ENCODE measurements at regions not wholly inside any gene's neighbourhood (a gene's known extent, or its start where the extent isn't known, plus 50 kb on each side); places are given as distances from the start of the nearest gene placed in this dataset.
A peak's percentile ranks its signal among the peaks of the same experiment; 100 is the strongest.
"Not testable (repeated sequence)": the region's sequence is repeated elsewhere in the genome, so short reads cannot be mapped to it uniquely, and the experiment has no call there.

DNA sequence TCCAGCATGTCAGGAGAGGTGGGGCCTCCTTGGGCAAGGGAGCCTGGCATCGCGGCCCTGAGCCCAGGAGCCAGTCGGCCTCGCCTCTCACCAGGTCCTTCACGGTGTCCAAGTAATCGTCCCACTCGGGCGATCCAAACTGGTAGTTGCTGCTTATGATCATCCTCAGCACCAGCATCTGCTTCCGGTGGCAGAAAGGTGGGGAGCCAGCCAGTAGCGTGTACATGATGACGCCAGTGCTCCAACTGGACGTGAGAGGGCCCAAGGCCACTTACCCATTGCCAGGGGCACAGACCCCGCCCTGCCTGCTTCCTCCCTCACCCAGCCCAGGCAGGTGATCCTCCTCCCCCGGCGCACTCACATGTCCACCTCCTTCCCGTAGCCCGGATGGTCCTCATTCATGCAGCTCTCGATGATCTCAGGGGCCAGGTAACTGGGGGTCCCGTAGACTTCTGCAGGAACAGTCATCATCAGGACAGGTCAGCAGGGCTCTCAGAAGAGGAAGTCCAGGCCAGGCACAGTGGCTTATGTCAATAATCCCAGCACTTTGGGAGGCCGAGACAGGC is 214.7 kb downstream of the OR4C45 start:
- DNase-seq, result no peak

DNA sequence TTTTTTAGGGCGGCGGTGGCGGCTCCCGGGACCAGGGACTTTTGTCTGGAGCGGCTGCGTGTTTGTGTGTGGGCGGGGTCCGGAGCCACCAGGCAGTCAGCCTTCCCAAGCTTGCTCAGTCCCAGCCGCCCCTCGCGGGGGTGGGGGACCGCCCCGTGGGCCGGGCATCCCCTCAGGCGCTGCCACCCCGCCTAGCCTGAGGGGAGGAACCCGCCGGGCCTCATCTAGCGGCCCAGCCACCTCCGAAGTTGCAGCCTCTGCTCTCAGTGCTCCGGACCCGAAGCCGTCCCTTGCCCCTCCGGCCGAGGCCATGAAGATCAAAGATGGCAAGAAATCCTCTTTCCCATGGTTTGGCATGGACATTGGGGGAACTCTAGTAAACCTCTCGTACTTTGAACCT is 235.2 kb downstream of the OR4C45 start:
- no peak for DNase-seq

DNA sequence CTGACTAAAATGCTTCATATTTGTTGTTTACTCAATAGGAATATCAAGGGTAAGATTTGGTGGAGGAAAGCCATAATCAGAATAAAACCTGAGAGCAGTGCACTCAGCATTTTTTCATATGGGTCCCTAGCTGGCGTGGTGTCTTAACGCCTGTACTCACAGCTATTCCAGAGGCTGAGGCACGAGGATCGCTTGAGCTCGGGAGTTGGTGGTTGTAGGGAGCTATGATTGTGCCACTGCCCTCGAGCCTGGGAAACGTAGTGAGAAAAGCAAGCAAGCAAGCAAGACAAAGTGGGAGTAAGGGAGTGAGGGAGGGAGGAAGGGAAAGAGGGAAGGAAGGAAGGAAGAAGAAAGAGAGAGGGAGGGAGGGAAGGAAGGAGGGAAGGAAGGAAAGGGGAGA is 242.5 kb downstream of the OR4C45 start:
- DNase-seq, result no peak

DNA sequence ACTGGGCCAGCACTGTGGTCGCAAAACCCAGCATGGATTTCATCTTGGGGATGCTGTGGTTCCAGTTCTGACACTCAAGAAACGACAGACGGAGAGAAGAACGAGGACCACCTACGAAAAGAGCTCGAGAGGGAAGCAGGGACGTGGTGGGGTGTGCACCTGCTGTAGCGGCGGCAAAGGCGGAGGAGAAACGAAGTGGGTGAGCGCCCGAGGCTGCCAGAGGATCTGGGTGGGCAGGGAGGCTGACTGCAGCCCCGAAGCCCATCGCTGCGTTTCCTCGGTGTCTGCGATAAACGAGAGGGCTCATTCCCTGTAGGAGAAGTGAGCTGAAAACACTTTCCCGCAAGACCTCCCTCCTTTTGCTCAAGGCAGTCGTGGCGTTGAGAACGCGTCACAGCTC is 246.1 kb downstream of the OR4C45 start:
- no peak for DNase-seq

DNA sequence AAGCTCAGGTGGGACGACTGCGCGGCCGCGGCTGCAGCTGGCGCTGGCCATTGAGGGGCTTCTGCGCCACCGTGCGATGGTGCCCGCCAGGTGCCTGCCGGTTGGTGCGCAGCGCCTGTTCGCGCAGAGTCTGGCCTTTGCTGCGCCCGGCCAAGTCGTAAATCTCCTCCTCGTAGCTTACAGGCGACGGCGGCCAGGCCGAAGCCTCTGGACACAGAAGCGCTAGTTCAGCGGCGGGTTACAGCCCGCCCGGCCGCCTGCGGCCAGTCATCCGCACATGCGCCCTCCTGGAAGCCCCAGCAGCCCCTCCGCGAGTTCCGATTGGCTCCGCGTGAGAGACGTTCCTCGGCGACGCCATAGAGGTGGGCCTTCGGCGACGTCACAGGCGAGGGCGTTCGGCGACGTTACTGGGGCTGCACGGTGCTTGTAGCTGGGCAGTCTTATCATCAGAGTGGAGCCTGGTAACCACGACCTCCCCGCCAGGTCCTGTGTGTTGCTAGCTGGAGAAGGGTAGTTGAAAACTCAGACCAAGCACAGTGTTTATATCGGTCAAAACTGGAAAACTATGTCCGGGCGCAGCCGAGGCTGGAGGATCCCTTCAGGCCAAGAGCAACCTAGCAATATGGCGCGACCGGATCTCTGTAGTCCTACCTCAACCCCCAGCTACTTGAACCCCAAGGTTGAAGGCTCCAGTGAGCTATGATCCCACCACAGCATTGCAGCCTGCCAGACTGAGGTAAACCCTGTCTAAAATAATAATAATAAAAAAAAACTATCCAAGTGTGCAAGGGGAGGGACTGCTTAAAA is 265.7 kb downstream of the OR4C45 start:
- DNase-seq, result peak in 1 of 5 experiments; percentile 1

DNA sequence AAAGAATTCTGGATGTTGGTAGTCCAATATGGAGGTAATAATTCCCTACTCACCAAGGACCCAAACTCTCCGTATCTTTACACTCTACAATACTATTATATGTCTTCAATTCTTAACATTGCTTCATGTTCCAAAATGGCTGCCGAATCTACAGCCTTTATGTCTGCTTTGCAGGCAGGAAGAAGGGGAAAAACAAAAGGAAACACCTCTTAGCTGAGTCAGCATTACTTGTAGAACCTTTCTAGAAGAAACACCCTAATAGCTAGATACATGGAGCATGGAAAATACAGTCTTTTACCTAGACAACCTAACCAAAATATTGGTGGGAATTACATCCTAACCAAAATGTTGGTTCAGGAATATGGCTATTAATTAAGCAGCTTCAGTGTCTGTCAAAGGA is 298.0 kb downstream of the OR4C45 start:
- DNase-seq, result not testable (repeated sequence)

DNA sequence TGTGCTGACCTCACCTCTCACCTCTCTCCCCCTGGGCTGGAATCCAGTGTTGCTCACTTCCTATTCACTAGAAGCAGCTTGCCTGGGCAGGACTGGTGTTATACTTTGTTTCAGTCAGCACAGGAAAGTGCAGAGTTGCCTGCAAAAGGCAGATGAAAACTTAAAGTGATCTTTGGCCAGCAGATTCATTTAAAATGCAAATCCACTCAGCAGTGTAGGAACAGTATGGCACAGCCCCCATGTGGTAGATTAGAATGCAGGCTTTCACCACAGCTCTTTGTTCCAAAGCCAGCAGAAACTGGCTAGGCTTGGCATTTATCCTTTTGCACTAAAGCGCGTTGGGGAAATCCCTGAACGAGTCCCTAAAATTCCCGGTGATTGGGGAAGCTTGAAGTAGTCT is 301.2 kb downstream of the OR4C45 start:
- DNase-seq, result no peak

DNA sequence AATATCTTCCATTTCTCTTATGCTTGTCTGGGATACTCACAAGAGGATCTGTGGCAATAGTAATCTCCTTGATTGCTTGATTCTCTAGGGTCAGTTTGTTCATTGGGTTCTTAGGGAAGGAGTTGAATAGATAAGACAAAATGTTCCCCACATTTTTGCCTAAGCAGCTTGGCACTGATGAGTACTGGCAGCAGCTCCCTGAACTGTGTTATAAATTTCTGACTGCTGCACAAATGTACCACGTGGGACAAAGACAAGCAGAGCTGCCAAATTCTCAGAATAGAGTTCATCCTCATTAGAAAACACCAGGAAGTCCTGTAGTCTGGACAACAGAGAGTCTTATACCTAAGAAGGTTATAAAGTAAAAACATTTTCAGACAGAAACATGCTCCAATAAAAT is 304.8 kb downstream of the OR4C45 start:
- DNase-seq, result not testable (repeated sequence)

DNA sequence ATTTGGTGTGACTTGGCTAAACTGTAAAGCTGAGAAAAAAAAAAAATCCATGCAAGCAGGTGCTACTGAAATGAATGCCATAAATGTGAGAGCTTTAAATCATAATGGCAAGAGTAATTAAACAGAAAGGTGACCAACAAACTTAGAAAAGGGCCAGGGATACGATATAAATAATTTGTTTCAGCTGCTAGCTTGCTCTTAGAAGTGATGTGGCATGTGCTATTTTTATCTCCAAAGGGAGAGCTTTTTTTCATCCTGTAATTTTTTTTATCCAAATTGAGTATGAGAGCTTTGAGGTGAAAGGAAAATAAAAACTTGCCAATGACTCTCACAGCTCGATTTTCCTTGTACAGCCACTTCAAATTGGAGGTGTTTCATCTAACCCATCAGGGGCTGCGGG is 315.3 kb downstream of the OR4C45 start:
- not testable (repeated sequence) for DNase-seq

DNA sequence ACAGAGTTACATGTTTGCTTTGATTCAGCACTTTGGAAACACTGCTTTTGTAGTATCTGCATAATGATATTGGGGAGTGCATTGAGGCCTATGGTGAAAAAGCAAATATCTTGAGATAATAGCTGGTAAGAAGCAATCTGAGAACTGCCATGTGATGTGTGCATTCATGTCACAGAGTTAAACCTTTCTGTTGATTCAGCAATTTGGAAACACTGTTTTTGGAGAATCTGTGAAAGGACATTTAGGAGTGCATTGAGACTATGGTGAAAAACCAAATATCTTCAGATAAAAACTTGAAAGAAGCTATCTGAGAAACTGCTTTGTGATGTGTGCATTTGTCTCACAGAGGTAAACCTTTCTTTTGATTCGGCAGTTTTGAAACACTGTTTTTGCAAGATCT is 346.8 kb downstream of the OR4C45 start:
- no peak for DNase-seq

DNA sequence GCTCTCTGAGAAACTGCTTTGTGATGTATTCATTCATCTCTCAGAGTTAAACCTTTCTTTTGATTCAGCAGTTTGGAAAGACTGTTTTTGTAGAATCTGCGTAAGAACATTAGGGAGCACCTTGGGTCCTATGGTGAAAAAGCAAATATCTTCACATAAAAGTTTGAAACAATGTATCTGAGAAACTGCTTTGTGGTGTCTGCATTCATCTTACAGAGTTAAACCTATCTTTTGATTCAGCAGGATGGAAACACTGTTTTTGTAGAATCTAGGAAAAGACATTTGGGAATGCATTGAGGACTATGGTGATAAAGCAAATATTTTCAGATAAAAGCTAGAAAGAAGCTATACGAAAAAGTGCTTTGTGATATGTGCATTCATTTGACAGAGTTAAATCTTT is 361.3 kb downstream of the OR4C45 start:
- no peak for DNase-seq

DNA sequence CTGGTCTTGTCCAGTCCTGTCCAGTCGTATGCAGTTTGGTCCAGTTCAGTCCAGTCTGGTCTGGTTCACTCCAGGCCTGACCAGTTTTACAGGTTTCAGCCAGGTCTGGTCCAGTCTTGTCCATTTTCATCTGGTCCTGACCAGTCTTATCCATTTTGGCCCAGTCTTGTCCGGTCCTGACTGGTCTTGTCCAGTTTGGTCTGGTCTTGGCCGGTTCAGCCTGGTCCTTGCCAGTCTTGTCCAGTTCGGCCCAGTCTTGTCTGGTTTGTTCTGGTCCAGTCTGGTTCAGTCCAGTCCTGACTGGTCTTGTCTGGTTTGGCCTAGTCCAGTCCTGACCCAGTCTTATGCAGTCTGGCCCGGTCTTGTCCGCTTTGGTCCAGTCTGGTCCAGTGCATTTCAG is 380.2 kb downstream of the OR4C45 start:
- no peak for DNase-seq

DNA sequence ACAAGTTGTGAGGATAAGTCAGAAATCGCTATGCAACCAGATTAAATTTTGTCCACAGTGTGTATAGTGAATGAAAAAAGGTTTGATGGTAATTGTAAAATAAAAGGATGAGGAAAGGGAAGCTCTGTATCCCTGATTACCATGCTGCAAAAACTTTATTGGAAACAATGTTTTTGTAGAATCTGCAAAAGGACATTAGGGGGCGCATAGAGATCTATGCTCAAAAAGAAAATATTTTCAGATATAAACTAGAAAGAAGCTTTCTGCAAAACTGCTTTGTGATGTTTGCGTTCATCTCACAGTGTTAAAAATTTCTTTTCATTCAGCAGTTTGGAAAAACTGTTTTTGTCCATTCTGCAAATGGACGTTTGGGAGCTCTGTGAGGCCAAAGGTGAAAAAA is 390.5 kb downstream of the OR4C45 start:
- no peak for DNase-seq
